ENCODE measurements at regions not wholly inside any gene's neighbourhood (a gene's known extent, or its start where the extent isn't known, plus 50 kb on each side); places are given as distances from the start of the nearest gene placed in this dataset.

DNA sequence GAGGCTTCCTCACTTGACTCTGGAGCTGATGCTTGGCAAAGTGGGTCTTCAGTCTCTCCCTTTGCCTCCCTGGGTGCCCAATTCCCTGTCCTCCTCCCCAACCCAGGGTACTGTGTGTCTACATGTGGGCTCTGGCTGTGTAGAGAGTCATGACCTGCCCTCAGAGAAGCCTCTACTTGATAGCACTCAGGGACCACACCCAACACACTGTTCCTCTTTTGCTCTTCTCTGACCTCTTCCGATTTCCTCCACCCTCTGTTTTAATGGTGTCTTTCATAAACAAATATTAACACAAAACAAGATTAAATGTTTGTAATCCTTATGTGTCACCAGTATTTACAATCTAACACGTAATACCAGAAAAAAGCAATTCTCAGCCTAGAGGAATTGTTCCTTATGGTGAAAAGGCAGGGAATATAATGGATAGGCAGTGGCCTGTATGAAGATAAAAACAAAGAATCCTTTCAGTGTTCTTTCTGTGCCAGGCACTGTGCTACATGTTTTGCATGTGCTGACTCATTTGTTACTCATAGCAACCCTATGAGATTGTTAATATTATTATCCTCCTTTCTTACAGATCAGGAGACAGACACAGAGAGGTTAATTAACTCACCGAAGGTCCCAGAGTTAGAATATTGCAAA, 58.2 kb downstream of the HSD3B1 start:
- no peak overlapping the region for H3K27ac Mint-ChIP-seq
- ChIA-PET POLR2A (no interaction called here), CTCF (interaction anchor here (1.1 kb wide), 1 partner anchor 290 kb away, joined by 4 read pairs; no protein-coding TSS in a partner anchor)
- 0 out of 2 replicates have a peak, but pooled peaks cover 9% of the 10 kb centered on the region for H3K27me3 Mint-ChIP-seq (ENCODE audit: low read depth)
- no peak overlapping the region for H3K4me3 Mint-ChIP-seq
- H3K4me1 Mint-ChIP-seq, result peaks cover 6% of the 10 kb centered on the region; the same call in 1 of the 2 replicates
- no peak for DNase-seq (ENCODE audit: low spot score)
- ATAC-seq, result no peak
- H3K9me3 Mint-ChIP-seq, result no peaks in the 10 kb centered on the region
- TF ChIP-seq, protein P1, sequence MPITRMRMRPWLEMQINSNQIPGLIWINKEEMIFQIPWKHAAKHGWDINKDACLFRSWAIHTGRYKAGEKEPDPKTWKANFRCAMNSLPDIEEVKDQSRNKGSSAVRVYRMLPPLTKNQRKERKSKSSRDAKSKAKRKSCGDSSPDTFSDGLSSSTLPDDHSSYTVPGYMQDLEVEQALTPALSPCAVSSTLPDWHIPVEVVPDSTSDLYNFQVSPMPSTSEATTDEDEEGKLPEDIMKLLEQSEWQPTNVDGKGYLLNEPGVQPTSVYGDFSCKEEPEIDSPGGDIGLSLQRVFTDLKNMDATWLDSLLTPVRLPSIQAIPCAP (CRISPR knock-in tag; IDR thresholded peaks at IDR 0.05), result no peak
- H3K36me3 Mint-ChIP-seq, result no peaks in the 10 kb centered on the region

GRCh38 chr1:119569095-119569494, 62.1 kb downstream of the HSD3B1 start:
- ATAC-seq, result no peak
- POLR2A ChIA-PET, result interaction anchor here (1.5 kb wide), 1 partner anchor 10 kb away, joined by 3 read pairs; no protein-coding TSS in a partner anchor
- Mint-ChIP-seq H3K27me3 (ENCODE audit: low read depth) (0 out of 2 replicates have a peak, but pooled peaks cover 9% of the 10 kb centered on the region), H3K4me3 (no peak overlapping the region), H3K36me3 (no peaks in the 10 kb centered on the region), H3K27ac (no peak overlapping the region), H3K9me3 (no peaks in the 10 kb centered on the region), H3K4me1 (peaks cover 6% of the 10 kb centered on the region; the same call in 1 of the 2 replicates)
- TF ChIP-seq, protein P2, sequence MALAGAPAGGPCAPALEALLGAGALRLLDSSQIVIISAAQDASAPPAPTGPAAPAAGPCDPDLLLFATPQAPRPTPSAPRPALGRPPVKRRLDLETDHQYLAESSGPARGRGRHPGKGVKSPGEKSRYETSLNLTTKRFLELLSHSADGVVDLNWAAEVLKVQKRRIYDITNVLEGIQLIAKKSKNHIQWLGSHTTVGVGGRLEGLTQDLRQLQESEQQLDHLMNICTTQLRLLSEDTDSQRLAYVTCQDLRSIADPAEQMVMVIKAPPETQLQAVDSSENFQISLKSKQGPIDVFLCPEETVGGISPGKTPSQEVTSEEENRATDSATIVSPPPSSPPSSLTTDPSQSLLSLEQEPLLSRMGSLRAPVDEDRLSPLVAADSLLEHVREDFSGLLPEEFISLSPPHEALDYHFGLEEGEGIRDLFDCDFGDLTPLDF (CRISPR knock-in tag; IDR thresholded peaks at IDR 0.05), result no peak
- TF ChIP-seq, protein P3, sequence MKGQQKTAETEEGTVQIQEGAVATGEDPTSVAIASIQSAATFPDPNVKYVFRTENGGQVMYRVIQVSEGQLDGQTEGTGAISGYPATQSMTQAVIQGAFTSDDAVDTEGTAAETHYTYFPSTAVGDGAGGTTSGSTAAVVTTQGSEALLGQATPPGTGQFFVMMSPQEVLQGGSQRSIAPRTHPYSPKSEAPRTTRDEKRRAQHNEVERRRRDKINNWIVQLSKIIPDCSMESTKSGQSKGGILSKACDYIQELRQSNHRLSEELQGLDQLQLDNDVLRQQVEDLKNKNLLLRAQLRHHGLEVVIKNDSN (CRISPR knock-in tag; IDR thresholded peaks at IDR 0.05), result no peak
- TF ChIP-seq FOXK1 (CRISPR knock-in tag; IDR thresholded peaks at IDR 0.05) (no peak), MXD4 (CRISPR knock-in tag; IDR thresholded peaks at IDR 0.05; ENCODE audit: borderline replicate concordance) (no peak), ZNF138 (CRISPR knock-in tag; conservative IDR thresholded peaks at IDR 0.05) (no peak), ELF4 (CRISPR knock-in tag; IDR thresholded peaks at IDR 0.05; ENCODE audit: low read depth) (no peak), NFE2L1 (CRISPR knock-in tag; IDR thresholded peaks at IDR 0.05) (no peak)
- TF ChIP-seq, protein P4, sequence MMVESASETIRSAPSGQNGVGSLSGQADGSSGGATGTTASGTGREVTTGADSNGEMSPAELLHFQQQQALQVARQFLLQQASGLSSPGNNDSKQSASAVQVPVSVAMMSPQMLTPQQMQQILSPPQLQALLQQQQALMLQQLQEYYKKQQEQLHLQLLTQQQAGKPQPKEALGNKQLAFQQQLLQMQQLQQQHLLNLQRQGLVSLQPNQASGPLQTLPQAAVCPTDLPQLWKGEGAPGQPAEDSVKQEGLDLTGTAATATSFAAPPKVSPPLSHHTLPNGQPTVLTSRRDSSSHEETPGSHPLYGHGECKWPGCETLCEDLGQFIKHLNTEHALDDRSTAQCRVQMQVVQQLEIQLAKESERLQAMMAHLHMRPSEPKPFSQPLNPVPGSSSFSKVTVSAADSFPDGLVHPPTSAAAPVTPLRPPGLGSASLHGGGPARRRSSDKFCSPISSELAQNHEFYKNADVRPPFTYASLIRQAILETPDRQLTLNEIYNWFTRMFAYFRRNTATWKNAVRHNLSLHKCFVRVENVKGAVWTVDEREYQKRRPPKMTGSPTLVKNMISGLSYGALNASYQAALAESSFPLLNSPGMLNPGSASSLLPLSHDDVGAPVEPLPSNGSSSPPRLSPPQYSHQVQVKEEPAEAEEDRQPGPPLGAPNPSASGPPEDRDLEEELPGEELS (CRISPR knock-in tag; IDR thresholded peaks at IDR 0.05), result no peak
- DNase-seq (ENCODE audit: low spot score), result no peak
- CTCF ChIA-PET, result interaction anchor here (1.2 kb wide), 1 partner anchor 42 kb away, joined by 8 read pairs; no protein-coding TSS in a partner anchor
